Frontal cortex (tissue), 3 donors: ENCODE measurements at regions not wholly inside any gene's neighbourhood (a gene's known extent, or its start where the extent isn't known, plus 50 kb on each side); places are given as distances from the start of the nearest gene placed in this dataset.

Experiments used
- DNase-seq, 2 donors: peaks; one replicate each; pipeline ENCODE4 v3.0.0; 2012; ENCODE audit warnings: low spot score in 2 of 2
- FAIRE-seq: peaks from 2 replicates; lab custom pipeline; 2012; peaks lifted over from hg19 to GRCh38; lab: Jason Lieb, UNC
- donor health status: control.
- donor health status: control.
- donor health status: control.

GRCh38 chr1:68930101-68930500 lies 433.2 kb upstream of the DEPDC1 start:
- FAIRE-seq (no peak), DNase-seq (no peak)

- DNase-seq (no peak), FAIRE-seq (no peak)
These were observed 439.6 kb upstream of the DEPDC1 start for GRCh38 chr1:68936530-68936929.

GRCh38 chr1:68938051-68938666 lies 441.3 kb upstream of the DEPDC1 start:
- DNase-seq (no peak), FAIRE-seq (no peak)

- FAIRE-seq (no peak), DNase-seq (no peak)
These were observed 453.2 kb upstream of the DEPDC1 start for GRCh38 chr1:68950036-68950435.

- FAIRE-seq (no peak), DNase-seq (no peak)
These were observed 456.4 kb upstream of the DEPDC1 start for GRCh38 chr1:68953311-68953710.

- FAIRE-seq (no peak), DNase-seq (no peak)
These were observed 458.0 kb upstream of the DEPDC1 start for GRCh38 chr1:68954841-68955240.

GRCh38 chr1:68955424-68955823 lies 458.5 kb upstream of the DEPDC1 start:
- no peak for DNase-seq
- FAIRE-seq, result no peak

GRCh38 chr1:68958958-68959357 lies 462.1 kb upstream of the DEPDC1 start:
- FAIRE-seq, result no peak

GRCh38 chr1:68959461-68960030 lies 462.7 kb upstream of the DEPDC1 start:
- FAIRE-seq (no peak), DNase-seq (no peak)

More at GRCh38 chr1:68958958-68959357, 462.1 kb upstream of the DEPDC1 start:
- DNase-seq, result no peak

GRCh38 chr1:68961143-68961542 lies 464.3 kb upstream of the DEPDC1 start:
- DNase-seq (no peak), FAIRE-seq (no peak)

GRCh38 chr1:68963353-68963752 lies 466.5 kb upstream of the DEPDC1 start:
- DNase-seq (no peak), FAIRE-seq (no peak)

GRCh38 chr1:68969441-68969840 lies 472.6 kb upstream of the DEPDC1 start:
- FAIRE-seq (no peak), DNase-seq (no peak)

- no peak for FAIRE-seq
- DNase-seq, result no peak
These were observed 473.7 kb upstream of the DEPDC1 start for GRCh38 chr1:68970571-68970970.

GRCh38 chr1:68973459-68974244 lies 476.8 kb upstream of the DEPDC1 start:
- DNase-seq (no peak), FAIRE-seq (no peak)

GRCh38 chr1:68974447-68974846 lies 477.6 kb upstream of the DEPDC1 start:
- FAIRE-seq (no peak), DNase-seq (no peak)

- FAIRE-seq (no peak), DNase-seq (no peak)
These were observed 478.5 kb upstream of the DEPDC1 start for GRCh38 chr1:68975212-68975933.

- FAIRE-seq (no peak), DNase-seq (no peak)
These were observed 480.2 kb upstream of the DEPDC1 start for GRCh38 chr1:68976916-68977610.

GRCh38 chr1:68979891-68980290 lies 483.0 kb upstream of the DEPDC1 start:
- no peak for DNase-seq
- no peak for FAIRE-seq

GRCh38 chr1:68984289-68984688 lies 487.4 kb upstream of the DEPDC1 start:
- DNase-seq (no peak), FAIRE-seq (no peak)

GRCh38 chr1:68994096-68994495 lies 497.2 kb upstream of the DEPDC1 start:
- DNase-seq (no peak), FAIRE-seq (no peak)
